GM12878 (cell line): ENCODE measurements at regions not wholly inside any gene's neighbourhood (a gene's known extent, or its start where the extent isn't known, plus 50 kb on each side); places are given as distances from the start of the nearest gene placed in this dataset.

Experiments used
- CBFB ChIP-seq: IDR thresholded peaks from 2 replicates; pipeline ENCODE4 v1.6.1; 2016; ENCODE audit warnings: antibody characterized with exemption, low read depth
- CBX5 ChIP-seq: sonication (generic); IDR thresholded peaks from 2 replicates; pipeline ENCODE4 v1.6.1; 2016; ENCODE audit warnings: low read depth, moderate library complexity, mild to moderate bottlenecking, inconsistent platforms
- EZH2 ChIP-seq: IDR thresholded peaks from 2 replicates; pipeline ENCODE4 v1.6.1; 2012; ENCODE audit warnings: low read depth, mild to moderate bottlenecking, control low read depth, inconsistent platforms, low read length, borderline replicate concordance; ENCODE audit not compliant: control insufficient read depth
- POLR2AphosphoS5 ChIP-seq: IDR thresholded peaks from 2 replicates; pipeline ENCODE4 v1.6.1; 2011; ENCODE audit warnings: mild to moderate bottlenecking, low read length, inconsistent platforms
- SIN3A ChIP-seq: IDR thresholded peaks from 2 replicates; pipeline ENCODE4 v1.6.1; 2012; ENCODE audit warnings: low read depth, low read length, improper control_type of control experiment
- SIX5 ChIP-seq: IDR thresholded peaks from 2 replicates; pipeline ENCODE4 v1.6.1; 2011; ENCODE audit warnings: mild to moderate bottlenecking, low read depth, low read length, moderate library complexity; ENCODE audit not compliant: severe bottlenecking
- TCF12 ChIP-seq: IDR thresholded peaks from 2 replicates; pipeline ENCODE4 v1.6.1; 2011; ENCODE audit warnings: low read depth, mild to moderate bottlenecking, low read length
- TF ChIP-seq, protein P1 (sequence below), 3 experiments: IDR thresholded peaks in 2 of 3; conservative IDR thresholded peaks in 1 of 3; 2 replicates each; pipeline ENCODE4 v1.5.1; 2011; ENCODE audit warnings: low read depth in 3 of 3, low read length in 3 of 3, mild to moderate bottlenecking in 3 of 3, control low read depth in 2 of 3, moderate library complexity in 2 of 3, inconsistent platforms in 1 of 3, mixed read lengths in 1 of 3; ENCODE audit not compliant: control insufficient read depth in 2 of 3, insufficient read depth in 1 of 3; ENCODE audit errors: extremely low read depth in 1 of 3

DNA sequence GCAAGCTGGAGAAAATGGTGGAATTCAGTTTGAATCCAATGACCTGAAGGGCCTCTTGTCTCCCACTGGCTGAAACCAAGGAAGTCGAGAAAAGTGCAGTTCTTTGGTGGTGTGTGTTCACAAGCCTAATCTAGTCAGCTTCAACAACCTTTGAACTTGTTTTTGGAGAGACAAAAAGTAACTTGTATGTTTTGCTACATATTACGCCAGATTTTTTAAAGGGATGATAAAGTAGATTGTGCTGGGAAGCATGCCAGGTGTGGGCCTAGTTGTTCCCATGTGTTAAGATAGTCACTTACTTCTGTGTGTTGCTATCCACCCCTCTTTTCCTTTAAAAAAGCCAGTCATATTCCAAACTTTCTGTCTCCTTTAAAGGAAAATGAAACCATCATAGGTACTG lies 79.7 kb upstream of the FAM3C start:
- TF ChIP-seq CBX5 (no peak), TCF12 (no peak), EZH2 (no peak), POLR2AphosphoS5 (no peak), CBFB (no peak), SIX5 (no peak), SIN3A (no peak)
- TF ChIP-seq, protein P1, sequence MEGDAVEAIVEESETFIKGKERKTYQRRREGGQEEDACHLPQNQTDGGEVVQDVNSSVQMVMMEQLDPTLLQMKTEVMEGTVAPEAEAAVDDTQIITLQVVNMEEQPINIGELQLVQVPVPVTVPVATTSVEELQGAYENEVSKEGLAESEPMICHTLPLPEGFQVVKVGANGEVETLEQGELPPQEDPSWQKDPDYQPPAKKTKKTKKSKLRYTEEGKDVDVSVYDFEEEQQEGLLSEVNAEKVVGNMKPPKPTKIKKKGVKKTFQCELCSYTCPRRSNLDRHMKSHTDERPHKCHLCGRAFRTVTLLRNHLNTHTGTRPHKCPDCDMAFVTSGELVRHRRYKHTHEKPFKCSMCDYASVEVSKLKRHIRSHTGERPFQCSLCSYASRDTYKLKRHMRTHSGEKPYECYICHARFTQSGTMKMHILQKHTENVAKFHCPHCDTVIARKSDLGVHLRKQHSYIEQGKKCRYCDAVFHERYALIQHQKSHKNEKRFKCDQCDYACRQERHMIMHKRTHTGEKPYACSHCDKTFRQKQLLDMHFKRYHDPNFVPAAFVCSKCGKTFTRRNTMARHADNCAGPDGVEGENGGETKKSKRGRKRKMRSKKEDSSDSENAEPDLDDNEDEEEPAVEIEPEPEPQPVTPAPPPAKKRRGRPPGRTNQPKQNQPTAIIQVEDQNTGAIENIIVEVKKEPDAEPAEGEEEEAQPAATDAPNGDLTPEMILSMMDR (IDR thresholded peaks at IDR 0.05 in 2 of 3, conservative IDR thresholded peaks at IDR 0.05 in 1 of 3; ENCODE audit: control insufficient read depth in 2 of 3, extremely low read depth in 1 of 3, insufficient read depth in 1 of 3, low read depth in 3 of 3, low read length in 3 of 3), result no peak
